K562 (cell line): ENCODE measurements at regions not wholly inside any gene's neighbourhood (a gene's known extent, or its start where the extent isn't known, plus 50 kb on each side); places are given as distances from the start of the nearest gene placed in this dataset.

Source experiments
- ATAC-seq: fragments of 200-7000 bp; cut with Tn5 transposase; 3 replicates; pipeline ENCODE4 v1.9.1; 2020; ENCODE audit warnings: moderate library complexity
- BruUV-seq: library from RNA; stranded (reverse); fragments of 400-500 nt; replicated peaks from 2 replicates; lab custom pipeline; 2021; lab: Mats Ljungman, UMichigan
- CTCF ChIA-PET: fragments of 300-600 bp; formaldehyde crosslinking; extraction: SDS; loops from one replicate; lab custom pipeline; 2021; ENCODE audit warnings: low intra/inter-chr PET ratio; lab: Yijun Ruan, JAX
- POLR2A ChIA-PET: fragments of 300-600, 350-650 bp; sonication (Branson Sonifier 250); formaldehyde crosslinking; extraction: SDS; loops from one replicate; lab custom pipeline; 2021; ENCODE audit warnings: antibody characterized with exemption, inconsistent platforms; lab: Yijun Ruan, JAX
- DNase-seq, 4 experiments: peaks; one replicate each; pipeline versions ENCODE4 v3.0.0 to v3.0.0-alpha.2; 2011 to 2018; ENCODE audit warnings: low spot score in 3 of 4, mixed read lengths in 3 of 4; ENCODE audit errors: extremely low read depth in 1 of 4
- FAIRE-seq: peaks from 2 replicates; lab custom pipeline; 2011; peaks lifted over from hg19 to GRCh38; lab: Jason Lieb, UNC
- H2AFZ ChIP-seq: 2 replicates; pipeline ENCODE4 v1.6.0; 2011; ENCODE audit warnings: low read depth, low read length, control low read depth, inconsistent platforms
- H3K27ac ChIP-seq: fragments of 200-600 bp; 3 replicates; pipeline ENCODE4 v1.8.0; 2011; ENCODE audit warnings: low read depth, mild to moderate bottlenecking, control low read depth, inconsistent platforms, low read length, moderate library complexity, mixed read lengths; ENCODE audit errors: extremely low read depth
- H3K27me3 ChIP-seq, 2 experiments: fragments of 300-600 bp in 1 of 2; 2 replicates in 1 of 2; 3 replicates in 1 of 2; pipeline versions ENCODE4 v1.6.0 to v1.8.0; 2011; ENCODE audit warnings: inconsistent platforms in 2 of 2, low read length in 2 of 2, mild to moderate bottlenecking in 1 of 2, mixed read lengths in 1 of 2, moderate library complexity in 1 of 2; ENCODE audit not compliant: control insufficient read depth in 2 of 2, insufficient read depth in 2 of 2
- H3K36me3 ChIP-seq: fragments of 300-600 bp; 3 replicates; pipeline ENCODE4 v1.8.0; 2011; ENCODE audit warnings: mild to moderate bottlenecking, low read length, inconsistent platforms; ENCODE audit not compliant: control insufficient read depth, insufficient read depth
- H3K4me1 ChIP-seq, 2 experiments: fragments of 200-600 bp in 1 of 2; replicated peaks in 1 of 2; 2 replicates in 1 of 2; 3 replicates in 1 of 2; pipeline versions ENCODE4 v1.5.1 to v1.8.0; 2011; ENCODE audit warnings: inconsistent platforms in 2 of 2, low read length in 2 of 2, mild to moderate bottlenecking in 1 of 2, mixed read lengths in 1 of 2, moderate library complexity in 1 of 2; ENCODE audit not compliant: control insufficient read depth in 2 of 2, insufficient read depth in 2 of 2
- H3K4me2 ChIP-seq: 2 replicates; pipeline ENCODE4 v1.6.1; 2011; ENCODE audit warnings: low read length, control low read depth, inconsistent platforms, mixed read lengths; ENCODE audit not compliant: insufficient read depth
- H3K4me3 ChIP-seq: fragments of 200-600 bp; sonication (generic), shearing (Covaris generic); 2 replicates; pipeline ENCODE4 v1.5.1; 2016; ENCODE audit warnings: control low read depth, inconsistent platforms
- H3K79me2 ChIP-seq: fragments of 200-600 bp; 3 replicates; pipeline ENCODE4 v1.8.0; 2011; ENCODE audit warnings: low read length, inconsistent platforms; ENCODE audit not compliant: control insufficient read depth, insufficient read depth
- H3K9ac ChIP-seq, 2 experiments: 2 replicates each; pipeline versions ENCODE4 v1.6.0 to v1.6.1; 2011; ENCODE audit warnings: low read depth in 2 of 2, low read length in 2 of 2, control low read depth in 1 of 2, inconsistent platforms in 1 of 2, mild to moderate bottlenecking in 1 of 2, mixed read lengths in 1 of 2; ENCODE audit not compliant: insufficient read depth in 1 of 2
- H3K9me1 ChIP-seq: one replicate; pipeline ENCODE4 v1.6.0; 2011; ENCODE audit warnings: inconsistent platforms, mild to moderate bottlenecking, low read length, moderate library complexity; ENCODE audit not compliant: control insufficient read depth, insufficient read depth
- H3K9me3 ChIP-seq: replicated peaks from 2 replicates; pipeline ENCODE4 v1.5.1; 2011; ENCODE audit warnings: low read depth, low read length, inconsistent platforms; ENCODE audit not compliant: control insufficient read depth, insufficient read depth
- H4K20me1 ChIP-seq: replicated peaks from 2 replicates; pipeline ENCODE4 v1.6.1; 2011; ENCODE audit warnings: low read length, inconsistent platforms, mixed read lengths; ENCODE audit not compliant: control insufficient read depth, insufficient read depth
- ERF ChIP-seq: fragments of 450-650 bp; formaldehyde crosslinking; IDR thresholded peaks from 2 replicates; pipeline ENCODE4 v1.4.0; 2020; ENCODE audit warnings: mild to moderate bottlenecking, mixed read lengths
- GATA2 ChIP-seq: sonication (generic); formaldehyde crosslinking; IDR thresholded peaks from 2 replicates; pipeline ENCODE4 v1.4.0; 2020; ENCODE audit warnings: mild to moderate bottlenecking, missing genetic modification reagents
- MYBL2 ChIP-seq, 2 experiments: fragments of 450-650 bp in 1 of 2; sonication (generic) in 1 of 2; formaldehyde crosslinking in 1 of 2; IDR thresholded peaks; 2 replicates each; pipeline versions ENCODE4 v1.6.1 to v1.8.1; 2017 to 2022; ENCODE audit warnings: borderline replicate concordance in 1 of 2, inconsistent platforms in 1 of 2, low read depth in 1 of 2, mild to moderate bottlenecking in 1 of 2, missing genetic modification reagents in 1 of 2, moderate library complexity in 1 of 2
- PHTF2 ChIP-seq: fragments of 250-450 bp; sonication (Bioruptor Pico); IDR thresholded peaks from 2 replicates; pipeline ENCODE4 v1.5.0; 2021; ENCODE audit warnings: mild to moderate bottlenecking
- POLR2G ChIP-seq: fragments of 200-400 bp; formaldehyde crosslinking; IDR thresholded peaks from 2 replicates; pipeline ENCODE4 v1.6.1; 2017; ENCODE audit warnings: low read depth, mild to moderate bottlenecking, antibody characterized with exemption, low read length, moderate library complexity
- RFX7 ChIP-seq: fragments of 250-450 bp; sonication (Bioruptor Pico); IDR thresholded peaks from 2 replicates; pipeline ENCODE4 v1.5.1; 2021; ENCODE audit warnings: mild to moderate bottlenecking
- STAT5B ChIP-seq: fragments of 250-450 bp; sonication (Bioruptor Pico); IDR thresholded peaks from 2 replicates; pipeline ENCODE4 v1.8.0; 2021; ENCODE audit warnings: mild to moderate bottlenecking, inconsistent platforms
- TCF3 ChIP-seq: sonication (generic); formaldehyde crosslinking; IDR thresholded peaks from 2 replicates; pipeline ENCODE4 v1.4.0; 2020; ENCODE audit warnings: mild to moderate bottlenecking, missing genetic modification reagents
- ZNF311 ChIP-seq: fragments of 250-450 bp; sonication (Bioruptor Pico); IDR thresholded peaks from 2 replicates; pipeline ENCODE4 v1.4.0; 2020; ENCODE audit warnings: mild to moderate bottlenecking, moderate library complexity
- WGBS: fragments of 100-300 bp; shearing (Covaris generic); methylation state at CpG from one replicate; pipeline ENCODE4 v1.1.6; 2016; ENCODE audit warnings: low coverage, mixed read lengths; ENCODE audit not compliant: insufficient coverage; ENCODE audit errors: missing lambda C conversion rate; 5-methylcytosine and 5-hydroxymethylcytosine counted together
- in situ Hi-C: fragments of 300-500 bp; cut with MboI; formaldehyde crosslinking; loops from 4 replicates; pipeline ENCODE4 v1.15.0; 2018; ENCODE audit warnings: inconsistent platforms, mixed read lengths
- intact Hi-C: fragments of 100-400 bp; cut with micrococcal nuclease; formaldehyde crosslinking; loops from 2 replicates; pipeline ENCODE4 v1.14.2; 2022
- TF ChIP-seq, protein P1 (sequence below): fragments of 450-650 bp; IDR thresholded peaks from 2 replicates; pipeline ENCODE4 v1.6.1; 2018; ENCODE audit warnings: mild to moderate bottlenecking, low read depth; ENCODE audit not compliant: partially characterized antibody

DNA sequence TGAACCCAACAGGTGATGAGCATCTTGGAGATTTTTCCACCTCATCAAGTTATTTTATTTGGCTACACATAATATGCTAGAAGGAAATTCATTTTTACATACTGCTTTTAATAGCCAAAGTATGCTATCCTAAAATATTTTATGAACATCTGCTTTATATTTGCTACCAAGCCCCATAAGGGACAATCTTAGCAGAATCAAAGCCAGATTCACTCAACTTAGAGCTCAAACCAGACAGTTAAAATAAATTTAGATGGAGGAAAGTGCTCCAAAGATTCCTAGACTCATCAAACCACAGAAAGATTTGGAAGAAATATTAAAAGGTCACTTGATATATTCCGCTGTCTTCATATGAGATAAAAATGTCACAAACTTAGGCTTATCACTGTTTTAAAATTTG is 637.1 kb upstream of the CCNG1 start (continued):
- TF ChIP-seq, protein P1, sequence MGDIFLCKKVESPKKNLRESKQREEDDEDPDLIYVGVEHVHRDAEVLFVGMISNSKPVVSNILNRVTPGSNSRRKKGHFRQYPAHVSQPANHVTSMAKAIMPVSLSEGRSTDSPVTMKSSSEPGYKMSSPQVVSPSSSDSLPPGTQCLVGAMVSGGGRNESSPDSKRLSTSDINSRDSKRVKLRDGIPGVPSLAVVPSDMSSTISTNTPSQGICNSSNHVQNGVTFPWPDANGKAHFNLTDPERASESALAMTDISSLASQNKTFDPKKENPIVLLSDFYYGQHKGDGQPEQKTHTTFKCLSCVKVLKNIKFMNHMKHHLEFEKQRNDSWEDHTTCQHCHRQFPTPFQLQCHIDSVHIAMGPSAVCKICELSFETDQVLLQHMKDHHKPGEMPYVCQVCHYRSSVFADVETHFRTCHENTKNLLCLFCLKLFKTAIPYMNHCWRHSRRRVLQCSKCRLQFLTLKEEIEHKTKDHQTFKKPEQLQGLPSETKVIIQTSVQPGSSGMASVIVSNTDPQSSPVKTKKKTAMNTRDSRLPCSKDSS: no peak
- TF ChIP-seq TCF3: no peak
- TF ChIP-seq GATA2 (CRISPR knock-in tag): no peak
- TF ChIP-seq RFX7 (CRISPR knock-in tag): no peak

DNA sequence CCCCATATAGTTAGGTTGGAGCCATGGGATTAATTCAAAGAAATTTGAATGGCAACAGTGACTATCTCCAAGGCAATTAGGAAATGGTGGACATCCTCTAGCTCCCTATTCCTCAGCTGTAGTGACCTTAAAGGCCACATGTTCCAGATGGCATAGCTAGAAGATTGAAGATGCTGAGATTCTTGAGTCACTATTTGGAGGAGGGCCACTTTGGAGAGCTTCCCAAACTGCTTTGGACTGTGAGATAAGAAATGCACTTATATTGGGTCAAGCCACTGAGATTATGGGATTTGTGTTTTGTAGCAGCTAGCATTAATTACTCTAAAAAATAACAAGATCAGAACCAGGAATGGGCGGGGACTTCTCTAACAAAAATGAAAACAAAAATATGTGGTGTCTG is 636.2 kb upstream of the CCNG1 start:
- Histone ChIP-seq H3K79me2 (no peaks in the 10 kb centered on the region), H3K36me3 (no peaks in the 10 kb centered on the region), H3K27me3 (no peaks in the 10 kb centered on the region), H3K4me2 (no peak overlapping the region), H2AFZ (no peak overlapping the region), H3K9me3 (no peaks in the 10 kb centered on the region; the same call in 1 of the 2 replicates), H4K20me1 (no peaks in the 10 kb centered on the region), H3K4me3 (no peak overlapping the region), H3K27ac (no peak overlapping the region), H3K9ac (no peak overlapping the region), H3K9me1 (no peaks in the 10 kb centered on the region), H3K4me1 (no peaks in the 10 kb centered on the region)
- WGBS: 7% methylated on average over 1 of the region's 1 CpG
- ATAC-seq: no peak
- intact Hi-C loops (no loop called here), in situ Hi-C loops (no loop called here)
- no peak for DNase-seq
- CTCF ChIA-PET: no interaction called here
- POLR2A ChIA-PET: no interaction called here
- no TSS peak for BruUV-seq
- no peak for TF ChIP-seq ZNF311 (CRISPR knock-in tag)
- TF ChIP-seq ERF: no peak
- no peak for TF ChIP-seq MYBL2 (IDR thresholded peaks at IDR 0.05; ENCODE audit: low read depth)
- no peak for TF ChIP-seq MYBL2 (CRISPR knock-in tag; IDR thresholded peaks at IDR 0.05; ENCODE audit: borderline replicate concordance)
- TF ChIP-seq POLR2G: no peak
- TF ChIP-seq STAT5B (CRISPR knock-in tag): no peak
- no peak for TF ChIP-seq PHTF2 (CRISPR knock-in tag)
- no peak for FAIRE-seq
